Activated CD8-positive, alpha-beta memory T cell treated with anti-CD3 and anti-CD28 coated beads, Interleukin-2, amount 10 ng/mL, durations not matched to agents 7 days and 5 days (primary cell): ENCODE measurements at regions not wholly inside any gene's neighbourhood (a gene's known extent, or its start where the extent isn't known, plus 50 kb on each side); places are given as distances from the start of the nearest gene placed in this dataset.

Experiments used
- ATAC-seq: fragments of 150-1000 bp; cut with Tn5 transposase; one replicate; pipeline ENCODE4 v1.10.0; 2021; ENCODE audit warnings: moderate library complexity
- CTCF ChIA-PET: fragments of 350-600 bp; sonication (Branson Sonifier 250); formaldehyde crosslinking; loops from one replicate; lab custom pipeline; 2021; ENCODE audit warnings: antibody characterized with exemption; lab: Charles Lee
- DNase-seq: peaks from one replicate; pipeline ENCODE4 v3.0.0-alpha.2; 2020
- H3K27ac Mint-ChIP-seq: one replicate; pipeline ENCODE4 v1.8.0; 2021; ENCODE audit warnings: mild to moderate bottlenecking, mixed read lengths
- H3K27me3 Mint-ChIP-seq: one replicate; pipeline ENCODE4 v1.8.0; 2021; ENCODE audit warnings: mixed read lengths
- H3K36me3 Mint-ChIP-seq: one replicate; pipeline ENCODE4 v1.8.0; 2021; ENCODE audit warnings: mild to moderate bottlenecking, mixed read lengths
- H3K4me1 Mint-ChIP-seq: one replicate; pipeline ENCODE4 v1.8.0; 2021; ENCODE audit warnings: mixed read lengths
- H3K4me3 Mint-ChIP-seq: one replicate; pipeline ENCODE4 v1.8.0; 2021; ENCODE audit warnings: mild to moderate bottlenecking, moderate library complexity, mixed read lengths
- H3K9me3 Mint-ChIP-seq: one replicate; pipeline ENCODE4 v1.8.0; 2022; ENCODE audit warnings: low read depth, mixed read lengths

DNA sequence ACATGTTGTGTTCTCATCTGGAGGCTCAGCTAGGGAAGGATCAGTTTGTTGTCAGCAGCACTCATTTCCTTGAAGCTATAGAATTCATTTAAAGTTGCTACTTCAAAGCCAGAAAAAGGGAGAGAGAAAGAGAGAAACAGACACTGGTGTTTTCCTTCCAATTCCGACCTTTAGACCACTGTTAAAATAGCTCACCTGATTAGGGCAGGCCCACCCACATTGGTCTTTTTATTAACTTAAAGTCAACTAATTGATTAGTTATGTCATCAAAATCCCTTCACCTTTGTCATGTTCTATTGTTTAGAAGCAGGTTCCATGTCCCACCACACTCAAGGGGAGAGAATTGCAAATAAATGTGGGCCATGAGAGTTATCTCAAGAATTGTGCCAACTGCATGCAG is 560.2 kb downstream of the PCDH17 start:
- DNase-seq (no peak), ATAC-seq (no peak)
- Mint-ChIP-seq H3K36me3 (no peaks in the 10 kb centered on the region), H3K4me3 (no peak overlapping the region), H3K9me3 (peaks cover 2% of the 10 kb centered on the region), H3K27me3 (no peaks in the 10 kb centered on the region), H3K27ac (no peak overlapping the region), H3K4me1 (no peaks in the 10 kb centered on the region)
- CTCF ChIA-PET = no interaction called here

DNA sequence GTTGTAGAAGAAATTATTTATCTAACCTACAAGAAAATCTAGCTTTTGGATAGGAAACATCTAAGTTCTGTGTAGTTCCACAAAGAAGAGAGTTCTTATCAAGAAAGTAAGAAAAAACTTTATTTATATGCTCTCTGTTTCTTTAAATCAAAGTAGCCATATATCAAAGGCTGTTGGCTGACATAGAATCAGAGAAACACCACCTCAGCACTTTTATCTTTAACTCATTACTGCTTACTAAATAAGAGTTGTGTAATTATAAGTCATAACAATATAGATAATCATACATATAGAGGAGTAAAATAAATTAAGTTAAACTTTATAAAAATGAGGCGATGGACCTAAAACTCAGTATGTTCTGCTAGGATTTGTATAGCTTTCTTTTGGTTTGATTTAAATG is 570.6 kb downstream of the PCDH17 start:
- no peaks in the 10 kb centered on the region for H3K4me1 Mint-ChIP-seq
- CTCF ChIA-PET = no interaction called here
- DNase-seq (no peak), ATAC-seq (no peak)
- H3K27me3 Mint-ChIP-seq = no peaks in the 10 kb centered on the region
- no peaks in the 10 kb centered on the region for H3K36me3 Mint-ChIP-seq
- H3K27ac Mint-ChIP-seq = no peak overlapping the region
- H3K9me3 Mint-ChIP-seq = peaks cover 14% of the 10 kb centered on the region
- no peak overlapping the region for H3K4me3 Mint-ChIP-seq

DNA sequence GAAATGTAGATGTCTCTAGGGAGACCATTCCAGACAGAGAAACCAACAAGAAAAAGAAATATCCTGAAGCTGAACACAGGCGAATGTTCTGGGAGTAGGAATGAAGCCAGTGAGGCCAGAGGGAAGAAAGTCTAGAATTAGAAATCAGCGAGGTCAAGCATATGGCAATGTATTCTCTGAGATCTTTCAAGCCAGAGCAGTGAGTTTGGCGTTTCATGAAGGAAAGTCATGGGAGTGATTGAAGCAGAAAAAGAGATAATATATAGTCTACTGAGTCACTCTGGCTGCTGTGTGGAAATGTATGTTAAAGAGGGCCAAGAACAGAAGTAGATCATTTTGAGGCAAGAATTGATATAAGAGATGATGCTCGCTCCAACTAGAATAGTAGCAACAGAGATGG is 576.0 kb downstream of the PCDH17 start:
- CTCF ChIA-PET = no interaction called here
- H3K27me3 Mint-ChIP-seq = no peaks in the 10 kb centered on the region
- DNase-seq = no peak
- peaks cover 8% of the 10 kb centered on the region for H3K9me3 Mint-ChIP-seq
- ATAC-seq = no peak
- H3K36me3 Mint-ChIP-seq = no peaks in the 10 kb centered on the region
- no peaks in the 10 kb centered on the region for H3K4me1 Mint-ChIP-seq
- no peak overlapping the region for H3K27ac Mint-ChIP-seq
- no peak overlapping the region for H3K4me3 Mint-ChIP-seq

DNA sequence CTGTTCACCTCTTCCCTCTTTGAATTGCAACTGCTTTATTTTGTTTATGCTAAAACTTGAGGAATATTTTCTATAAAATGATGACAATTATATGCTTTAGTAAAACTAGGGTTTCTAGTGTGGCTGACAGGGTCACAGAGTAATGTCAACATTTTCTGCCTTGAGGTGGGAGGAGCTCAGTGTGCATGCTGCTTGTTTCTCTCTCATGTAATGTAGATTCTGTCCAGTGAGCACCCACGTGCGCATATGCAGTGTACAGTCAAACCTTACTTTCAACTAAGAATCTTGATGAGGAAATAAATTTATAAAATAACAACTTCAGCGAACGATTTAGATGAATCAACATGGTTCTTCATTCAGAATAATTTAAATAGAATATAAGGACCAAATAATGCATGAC is 603.9 kb downstream of the PCDH17 start:
- Mint-ChIP-seq H3K27me3 (no peaks in the 10 kb centered on the region), H3K36me3 (no peaks in the 10 kb centered on the region), H3K4me1 (no peaks in the 10 kb centered on the region), H3K9me3 (peaks cover 10% of the 10 kb centered on the region), H3K27ac (no peak overlapping the region), H3K4me3 (no peak overlapping the region)
- DNase-seq (no peak), ATAC-seq (no peak)
- CTCF ChIA-PET = no interaction called here

DNA sequence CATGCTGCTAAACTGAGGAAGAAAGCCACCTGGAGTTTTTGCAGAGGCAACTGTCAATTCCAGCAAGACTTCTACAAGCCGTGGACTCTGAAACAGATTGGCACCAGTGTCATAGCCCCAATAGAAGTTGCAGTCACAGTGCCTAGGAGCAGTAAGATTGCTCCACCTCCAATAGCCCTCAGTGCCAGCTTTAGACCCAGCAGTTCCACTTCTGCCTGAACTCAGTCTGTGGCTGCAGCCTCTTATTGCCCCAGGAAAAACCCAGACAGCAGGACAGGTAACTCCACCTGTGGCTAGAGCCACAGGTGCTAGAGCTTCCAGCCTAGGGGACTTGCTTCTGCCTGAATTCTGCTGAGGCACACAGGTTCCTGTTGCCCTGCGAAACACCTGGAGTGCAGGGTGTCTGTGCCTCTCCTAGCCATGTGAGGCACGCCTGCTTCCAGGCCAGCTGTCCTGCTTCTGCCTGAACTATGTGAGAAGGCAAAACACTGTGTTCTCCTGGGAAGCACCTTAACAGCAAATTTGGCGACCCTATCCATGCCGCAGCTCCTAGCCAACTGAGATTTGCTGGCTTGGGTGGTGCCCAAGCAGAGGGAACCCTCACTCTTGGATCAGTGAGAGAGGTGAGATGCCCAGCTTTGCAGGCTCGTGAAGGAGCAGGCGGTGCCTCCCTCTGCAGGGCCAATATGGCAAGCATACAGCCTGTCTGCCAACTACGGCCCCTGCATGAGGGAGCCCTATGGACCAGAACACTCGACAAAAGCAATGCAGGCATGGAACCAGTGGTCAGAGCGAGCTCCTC is 607.6 kb downstream of the PCDH17 start:
- H3K27ac Mint-ChIP-seq = no peak overlapping the region
- H3K27me3 Mint-ChIP-seq = no peaks in the 10 kb centered on the region
- ATAC-seq = no peak
- no peaks in the 10 kb centered on the region for H3K36me3 Mint-ChIP-seq
- CTCF ChIA-PET = no interaction called here
- no peaks in the 10 kb centered on the region for H3K4me1 Mint-ChIP-seq
- H3K9me3 Mint-ChIP-seq = peaks cover 6% of the 10 kb centered on the region
- no peak for DNase-seq
- no peak overlapping the region for H3K4me3 Mint-ChIP-seq

DNA sequence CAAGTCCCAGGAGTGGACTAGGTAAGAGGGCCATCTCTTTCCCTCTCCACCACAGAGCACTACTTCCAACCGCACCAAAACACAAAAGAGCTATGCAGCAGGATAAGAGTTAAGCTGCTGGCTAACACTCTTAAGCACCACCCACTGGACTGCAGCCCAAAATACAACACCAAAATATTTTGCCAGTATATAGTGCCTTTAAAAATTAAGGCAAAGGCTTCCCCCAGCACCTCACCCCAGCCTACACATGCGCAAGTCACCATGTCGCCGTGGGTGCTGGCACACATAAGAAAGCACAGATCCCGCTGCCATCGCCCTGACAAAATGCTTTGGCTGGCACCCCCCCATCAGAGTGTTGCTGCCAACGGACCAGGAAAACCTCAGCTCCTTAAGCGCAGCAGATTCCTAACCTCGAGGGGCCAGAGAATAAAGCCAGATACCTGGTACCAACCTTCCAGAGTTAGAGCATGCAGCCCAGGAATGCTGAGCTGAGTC is 608.3 kb downstream of the PCDH17 start:
- H3K9me3 Mint-ChIP-seq = peaks cover 6% of the 10 kb centered on the region
- no peaks in the 10 kb centered on the region for H3K27me3 Mint-ChIP-seq
- CTCF ChIA-PET = no interaction called here
- no peak overlapping the region for H3K27ac Mint-ChIP-seq
- no peak overlapping the region for H3K4me3 Mint-ChIP-seq
- no peak for ATAC-seq
- no peak for DNase-seq
- H3K36me3 Mint-ChIP-seq = no peaks in the 10 kb centered on the region
- H3K4me1 Mint-ChIP-seq = no peaks in the 10 kb centered on the region

DNA sequence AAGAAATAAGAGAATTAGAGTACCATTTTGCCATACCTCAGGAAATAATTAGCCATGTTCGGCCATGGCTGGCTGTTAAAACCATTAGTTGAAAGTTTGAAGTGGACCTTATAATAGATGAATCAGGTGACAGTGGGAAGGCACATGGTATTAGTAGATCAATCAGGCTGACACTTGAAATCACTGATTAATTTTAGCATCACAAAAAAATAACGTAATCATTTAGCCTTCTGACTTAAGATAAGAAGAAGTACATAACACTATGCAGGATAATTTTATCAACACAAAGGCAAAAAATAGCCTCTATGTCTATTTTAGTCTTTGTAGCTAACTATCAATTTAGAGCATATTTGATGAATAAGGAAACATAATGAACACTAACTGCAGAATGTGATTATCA is 615.5 kb downstream of the PCDH17 start:
- ATAC-seq (no peak), DNase-seq (no peak)
- Mint-ChIP-seq H3K4me1 (no peaks in the 10 kb centered on the region), H3K9me3 (peaks cover 2% of the 10 kb centered on the region), H3K36me3 (no peaks in the 10 kb centered on the region), H3K27ac (no peak overlapping the region), H3K4me3 (no peak overlapping the region), H3K27me3 (no peaks in the 10 kb centered on the region)
- CTCF ChIA-PET = no interaction called here

DNA sequence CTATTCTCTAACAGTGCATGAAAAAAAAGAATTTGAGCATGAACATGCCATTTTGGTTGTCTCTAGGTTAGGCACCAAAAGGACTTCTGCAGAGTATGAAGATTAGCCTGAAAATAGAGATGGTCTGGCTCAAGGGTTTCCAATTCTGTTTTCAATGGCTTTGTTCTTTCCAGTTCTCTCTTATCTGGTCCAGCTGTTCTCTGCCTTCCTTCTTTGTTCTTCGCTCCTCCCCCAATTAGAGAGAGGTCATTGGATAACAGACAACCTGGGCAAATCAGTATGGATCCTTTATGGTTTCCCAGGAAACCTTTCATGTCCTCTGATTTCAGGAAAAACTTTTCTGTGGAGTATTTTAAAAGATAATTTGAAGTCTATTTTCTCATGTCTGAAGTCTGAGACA is 623.4 kb downstream of the PCDH17 start:
- Mint-ChIP-seq H3K27ac (no peak overlapping the region), H3K36me3 (no peaks in the 10 kb centered on the region), H3K27me3 (no peaks in the 10 kb centered on the region), H3K4me3 (no peak overlapping the region), H3K4me1 (no peaks in the 10 kb centered on the region), H3K9me3 (peaks cover 5% of the 10 kb centered on the region)
- ATAC-seq (no peak), DNase-seq (no peak)
- CTCF ChIA-PET = no interaction called here

DNA sequence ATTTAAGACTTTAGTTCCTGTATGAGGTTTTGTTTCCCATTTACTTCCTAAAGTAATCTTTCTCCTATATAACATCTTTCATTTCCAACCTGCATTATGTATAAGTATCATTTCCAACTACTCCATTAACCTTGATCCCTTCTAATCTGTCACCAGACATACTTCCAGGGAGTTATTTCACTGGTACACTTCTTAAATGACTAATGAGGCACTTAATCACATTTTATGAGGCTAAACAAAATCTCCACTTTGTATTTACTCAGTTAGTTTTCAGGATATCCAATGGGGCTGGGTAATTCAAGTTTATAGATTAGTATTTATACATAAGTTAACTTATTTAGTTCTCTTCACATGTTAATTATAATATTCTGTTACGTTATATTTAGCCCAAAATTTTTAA is 634.7 kb downstream of the PCDH17 start:
- no peaks in the 10 kb centered on the region for H3K4me1 Mint-ChIP-seq
- no peaks in the 10 kb centered on the region for H3K27me3 Mint-ChIP-seq
- no peak overlapping the region for H3K27ac Mint-ChIP-seq
- peaks cover 8% of the 10 kb centered on the region for H3K9me3 Mint-ChIP-seq
- no peaks in the 10 kb centered on the region for H3K36me3 Mint-ChIP-seq
- no peak overlapping the region for H3K4me3 Mint-ChIP-seq
- DNase-seq (no peak), ATAC-seq (no peak)
- CTCF ChIA-PET = no interaction called here

DNA sequence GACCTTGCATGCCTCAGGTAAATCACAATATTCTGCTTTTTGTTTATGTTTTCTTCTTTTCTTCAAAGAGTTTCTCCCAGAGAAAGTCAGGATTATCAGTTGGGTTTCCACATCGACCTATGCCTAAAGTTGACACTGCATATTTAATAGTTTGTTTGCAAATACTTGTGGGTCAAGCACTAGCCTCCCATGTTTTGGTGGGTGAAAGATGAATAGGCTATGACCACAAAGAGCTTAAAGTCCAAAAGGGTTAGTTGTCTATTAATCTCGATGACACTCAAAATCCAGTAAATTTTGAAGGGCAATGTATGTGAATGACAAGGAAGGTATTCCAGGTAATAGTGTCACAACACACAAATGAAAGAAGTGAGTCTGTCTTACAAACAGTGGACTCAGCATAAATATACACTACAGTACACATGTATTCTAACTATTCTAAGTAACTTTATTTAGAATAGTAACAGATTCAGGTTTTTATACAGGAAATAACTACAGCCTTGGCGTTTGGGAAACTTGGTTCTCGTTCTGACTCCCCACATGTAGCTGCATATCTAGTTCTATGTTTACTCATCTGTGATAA is 667.1 kb downstream of the PCDH17 start:
- Mint-ChIP-seq H3K36me3 (no peaks in the 10 kb centered on the region), H3K27me3 (no peaks in the 10 kb centered on the region), H3K4me3 (no peak overlapping the region), H3K4me1 (no peaks in the 10 kb centered on the region), H3K9me3 (no peaks in the 10 kb centered on the region), H3K27ac (no peak overlapping the region)
- DNase-seq (no peak), ATAC-seq (no peak)
- CTCF ChIA-PET = no interaction called here

DNA sequence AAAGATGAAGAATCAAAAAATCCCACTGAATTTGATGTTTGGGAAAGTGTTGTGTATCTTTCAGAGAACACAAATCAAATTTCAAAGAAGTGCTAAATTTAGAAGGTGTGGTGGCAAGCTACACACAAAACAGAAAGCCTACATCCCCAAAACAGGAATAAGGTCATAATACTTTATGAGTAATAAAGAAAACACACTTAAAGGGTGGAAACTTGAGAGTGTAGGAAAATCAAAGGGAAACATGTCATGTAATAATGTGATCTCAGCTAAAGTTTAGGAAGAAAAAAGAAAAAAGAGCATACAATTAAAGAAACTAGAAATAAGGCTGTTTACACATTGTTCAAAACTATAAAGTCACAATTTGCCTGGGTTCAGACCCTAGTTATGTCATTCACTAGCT is 668.7 kb downstream of the PCDH17 start:
- no peak for ATAC-seq
- no peak overlapping the region for H3K27ac Mint-ChIP-seq
- no peaks in the 10 kb centered on the region for H3K27me3 Mint-ChIP-seq
- H3K36me3 Mint-ChIP-seq = no peaks in the 10 kb centered on the region
- H3K9me3 Mint-ChIP-seq = no peaks in the 10 kb centered on the region
- DNase-seq = no peak
- H3K4me3 Mint-ChIP-seq = no peak overlapping the region
- no peaks in the 10 kb centered on the region for H3K4me1 Mint-ChIP-seq
- CTCF ChIA-PET = no interaction called here

DNA sequence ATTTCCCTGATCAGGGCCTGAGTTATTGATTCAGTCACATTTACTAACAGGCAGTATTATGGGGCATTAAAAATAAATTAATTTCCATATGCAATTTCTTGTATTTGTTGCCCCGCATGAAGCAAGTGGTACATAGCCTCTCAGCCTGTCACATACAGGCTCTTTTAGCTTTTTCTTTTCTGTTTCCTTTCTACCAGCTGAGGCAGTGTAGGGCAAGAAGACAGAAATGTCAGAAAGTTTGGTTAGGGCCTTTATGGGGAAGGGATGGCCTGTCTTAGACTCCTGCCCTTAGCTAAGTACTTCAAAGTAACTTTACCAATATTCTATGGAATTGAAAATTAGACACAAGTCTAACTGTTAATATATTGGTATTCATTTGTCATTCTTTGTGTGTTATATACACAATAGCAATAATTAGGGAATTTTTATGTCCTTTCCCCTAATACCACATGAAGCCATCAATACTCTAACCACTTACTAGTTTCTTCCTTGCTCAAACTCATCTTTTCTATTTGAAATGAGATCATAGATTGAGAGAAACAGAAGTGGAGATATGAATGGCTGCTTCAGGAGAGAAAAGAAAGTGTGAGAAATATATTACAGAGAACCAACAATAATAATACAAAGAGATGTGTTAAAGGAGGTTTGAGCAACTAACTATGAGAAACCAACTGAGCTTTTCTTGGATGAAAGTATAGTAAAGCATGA is 669.6 kb downstream of the PCDH17 start:
- DNase-seq = no peak
- no peaks in the 10 kb centered on the region for H3K4me1 Mint-ChIP-seq

DNA sequence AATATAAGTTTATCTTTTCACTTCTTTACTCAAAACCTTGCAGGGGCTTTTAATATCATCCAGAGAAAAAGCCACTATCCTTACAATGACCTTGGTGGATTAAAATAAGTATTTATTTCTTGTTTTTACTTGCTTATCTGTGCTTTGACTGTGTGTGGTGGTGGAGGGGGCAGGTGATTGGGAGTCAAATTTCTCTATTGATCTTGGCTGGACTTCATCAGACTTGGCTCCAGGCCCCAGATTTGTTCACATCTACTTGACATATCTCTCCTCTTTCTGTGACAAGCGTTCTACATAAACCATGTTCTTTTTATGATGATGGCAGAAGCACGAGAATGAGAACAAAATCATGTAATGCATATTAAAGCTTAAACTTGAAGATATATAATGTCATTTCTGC is 670.8 kb downstream of the PCDH17 start:
- ATAC-seq (no peak), DNase-seq (no peak)
- no peak overlapping the region for H3K4me3 Mint-ChIP-seq
- H3K9me3 Mint-ChIP-seq = no peaks in the 10 kb centered on the region
- CTCF ChIA-PET = no interaction called here
- H3K27ac Mint-ChIP-seq = no peak overlapping the region
- no peaks in the 10 kb centered on the region for H3K36me3 Mint-ChIP-seq
- H3K27me3 Mint-ChIP-seq = no peaks in the 10 kb centered on the region
- no peaks in the 10 kb centered on the region for H3K4me1 Mint-ChIP-seq

More for the DNA sequence above, 669.6 kb downstream of the PCDH17 start:
- CTCF ChIA-PET = no interaction called here
- no peaks in the 10 kb centered on the region for H3K36me3 Mint-ChIP-seq
- H3K27ac Mint-ChIP-seq = no peak overlapping the region
- H3K4me3 Mint-ChIP-seq = no peak overlapping the region
- no peak for ATAC-seq
- no peaks in the 10 kb centered on the region for H3K9me3 Mint-ChIP-seq
- H3K27me3 Mint-ChIP-seq = no peaks in the 10 kb centered on the region

DNA sequence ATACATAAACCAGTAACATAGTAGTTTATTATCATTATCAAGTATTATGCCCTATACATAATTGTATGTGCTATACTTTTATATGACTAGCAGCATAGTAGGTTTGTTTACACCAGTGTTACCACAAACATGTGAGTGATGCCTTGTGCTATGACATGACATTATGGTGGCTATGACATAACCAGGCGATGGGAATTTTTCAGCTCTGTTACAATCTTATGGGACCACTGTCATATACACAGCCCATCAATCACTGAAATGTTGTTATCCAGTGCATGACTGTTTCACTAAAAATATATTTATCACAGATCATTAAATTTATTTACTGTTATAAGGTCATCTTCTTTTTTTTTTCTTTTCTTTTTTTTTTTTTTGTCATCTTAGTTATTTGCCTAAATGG is 674.5 kb downstream of the PCDH17 start:
- no peak overlapping the region for H3K4me3 Mint-ChIP-seq
- no peaks in the 10 kb centered on the region for H3K27me3 Mint-ChIP-seq
- no peaks in the 10 kb centered on the region for H3K36me3 Mint-ChIP-seq
- H3K4me1 Mint-ChIP-seq = no peaks in the 10 kb centered on the region
- DNase-seq = no peak
- no peak overlapping the region for H3K27ac Mint-ChIP-seq
- ATAC-seq = no peak
- CTCF ChIA-PET = no interaction called here
- no peaks in the 10 kb centered on the region for H3K9me3 Mint-ChIP-seq
